ENCODE measurements at regions not wholly inside any gene's neighbourhood (a gene's known extent, or its start where the extent isn't known, plus 50 kb on each side); places are given as distances from the start of the nearest gene placed in this dataset.
"Not testable (repeated sequence)": the region's sequence is repeated elsewhere in the genome, so short reads cannot be mapped to it uniquely, and the experiment has no call there.

GRCh38 chr16:88170528-88170991 lies 212.2 kb upstream of the ZNF469 start:
- no peak overlapping the region for H3K4me3 ChIP-seq (replicated peaks in 1 of 2; ENCODE audit: low read depth in 2 of 2, low read length in 2 of 2)
- no peak for TF ChIP-seq CTCF (IDR thresholded peaks at IDR 0.05; ENCODE audit: low read depth, low read length)

GRCh38 chr16:88171126-88171525 lies 211.6 kb upstream of the ZNF469 start:
- not testable (repeated sequence) for DNase-seq (ENCODE audit: low read depth in 2 of 2); H3K4me3 ChIP-seq (replicated peaks in 1 of 2; ENCODE audit: low read depth in 2 of 2, low read length in 2 of 2)

More at GRCh38 chr16:88170528-88170991, 212.2 kb upstream of the ZNF469 start:
- DNase-seq (ENCODE audit: low read depth in 2 of 2), result no peak

- H3K4me3 ChIP-seq (replicated peaks in 1 of 2; ENCODE audit: low read depth in 2 of 2, low read length in 2 of 2); DNase-seq (ENCODE audit: low read depth in 2 of 2): not testable (repeated sequence)
These were observed 206.6 kb upstream of the ZNF469 start for GRCh38 chr16:88176184-88176583.

GRCh38 chr16:88176591-88177180 lies 206.1 kb upstream of the ZNF469 start:
- DNase-seq (ENCODE audit: low read depth in 2 of 2); H3K4me3 ChIP-seq (replicated peaks in 1 of 2; ENCODE audit: low read depth in 2 of 2, low read length in 2 of 2): not testable (repeated sequence)

- not testable (repeated sequence) for H3K4me3 ChIP-seq (replicated peaks in 1 of 2; ENCODE audit: low read depth in 2 of 2, low read length in 2 of 2); DNase-seq (ENCODE audit: low read depth in 2 of 2)
These were observed 204.5 kb upstream of the ZNF469 start for GRCh38 chr16:88178251-88178650.

GRCh38 chr16:88178896-88179295 lies 203.9 kb upstream of the ZNF469 start:
- not testable (repeated sequence) for DNase-seq (ENCODE audit: low read depth in 2 of 2)

GRCh38 chr16:88182967-88183881 lies 199.5 kb upstream of the ZNF469 start:
- not testable (repeated sequence) for H3K4me3 ChIP-seq (replicated peaks in 1 of 2; ENCODE audit: low read depth in 2 of 2, low read length in 2 of 2); DNase-seq (ENCODE audit: low read depth in 2 of 2)

More at GRCh38 chr16:88178896-88179295, 203.9 kb upstream of the ZNF469 start:
- H3K4me3 ChIP-seq (replicated peaks in 1 of 2; ENCODE audit: low read depth in 2 of 2, low read length in 2 of 2), result not testable (repeated sequence)

GRCh38 chr16:88184053-88184452 lies 198.7 kb upstream of the ZNF469 start:
- H3K4me3 ChIP-seq (replicated peaks in 1 of 2; ENCODE audit: low read depth in 2 of 2, low read length in 2 of 2); DNase-seq (ENCODE audit: low read depth in 2 of 2): not testable (repeated sequence)

- not testable (repeated sequence) for H3K4me3 ChIP-seq (replicated peaks in 1 of 2; ENCODE audit: low read depth in 2 of 2, low read length in 2 of 2); DNase-seq (ENCODE audit: low read depth in 2 of 2)
These were observed 198.0 kb upstream of the ZNF469 start for GRCh38 chr16:88184566-88185355.

GRCh38 chr16:88185406-88185805 lies 197.4 kb upstream of the ZNF469 start:
- not testable (repeated sequence) for DNase-seq (ENCODE audit: low read depth in 2 of 2)
- H3K4me3 ChIP-seq (replicated peaks in 1 of 2; ENCODE audit: low read depth in 2 of 2, low read length in 2 of 2), result peak overlapping the region in 1 of 2 donors; percentile 7

GRCh38 chr16:88185976-88186888 lies 196.5 kb upstream of the ZNF469 start:
- peak; percentile 55 to 56 for DNase-seq (ENCODE audit: low read depth in 2 of 2)
- H3K4me3 ChIP-seq (replicated peaks in 1 of 2; ENCODE audit: low read depth in 2 of 2, low read length in 2 of 2), result peak overlapping the region in 1 of 2 donors; percentile 32

- DNase-seq (ENCODE audit: low read depth in 2 of 2), result peak in 1 of 2 donors; percentile 34
- not testable (repeated sequence) for H3K4me3 ChIP-seq (replicated peaks in 1 of 2; ENCODE audit: low read depth in 2 of 2, low read length in 2 of 2)
These were observed 195.6 kb upstream of the ZNF469 start for GRCh38 chr16:88186889-88187870.

GRCh38 chr16:88188171-88188895 lies 194.4 kb upstream of the ZNF469 start:
- H3K4me3 ChIP-seq (replicated peaks in 1 of 2; ENCODE audit: low read depth in 2 of 2, low read length in 2 of 2); DNase-seq (ENCODE audit: low read depth in 2 of 2): not testable (repeated sequence)

- not testable (repeated sequence) for H3K4me3 ChIP-seq (replicated peaks in 1 of 2; ENCODE audit: low read depth in 2 of 2, low read length in 2 of 2)
- peak in 1 of 2 donors; percentile 40 for DNase-seq (ENCODE audit: low read depth in 2 of 2)
These were observed 192.1 kb upstream of the ZNF469 start for GRCh38 chr16:88190592-88191095.
